ENCODE measurements at regions not wholly inside any gene's neighbourhood (a gene's known extent, or its start where the extent isn't known, plus 50 kb on each side); places are given as distances from the start of the nearest gene placed in this dataset.

DNA sequence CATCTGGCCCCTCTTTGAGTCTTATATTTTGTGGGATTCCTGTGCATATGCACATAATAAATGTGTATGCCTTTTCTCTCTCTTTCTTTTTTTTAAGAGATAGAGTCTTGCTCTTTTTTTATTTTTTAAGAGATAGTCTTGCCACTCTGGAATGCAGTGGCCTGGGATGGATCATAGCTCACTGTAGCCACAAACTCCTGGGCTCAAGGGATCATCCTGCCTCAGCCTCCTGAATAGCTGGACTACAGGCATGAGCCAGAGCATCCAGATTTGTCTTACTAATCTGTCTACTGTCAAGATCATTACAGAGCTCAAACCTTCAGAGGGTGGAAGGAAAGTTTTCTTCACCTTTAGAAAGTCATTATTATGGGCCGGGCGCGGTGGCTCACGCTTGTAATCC, 342.2 kb upstream of the LRRTM4 start (continued):
- TF ChIP-seq, protein P1, sequence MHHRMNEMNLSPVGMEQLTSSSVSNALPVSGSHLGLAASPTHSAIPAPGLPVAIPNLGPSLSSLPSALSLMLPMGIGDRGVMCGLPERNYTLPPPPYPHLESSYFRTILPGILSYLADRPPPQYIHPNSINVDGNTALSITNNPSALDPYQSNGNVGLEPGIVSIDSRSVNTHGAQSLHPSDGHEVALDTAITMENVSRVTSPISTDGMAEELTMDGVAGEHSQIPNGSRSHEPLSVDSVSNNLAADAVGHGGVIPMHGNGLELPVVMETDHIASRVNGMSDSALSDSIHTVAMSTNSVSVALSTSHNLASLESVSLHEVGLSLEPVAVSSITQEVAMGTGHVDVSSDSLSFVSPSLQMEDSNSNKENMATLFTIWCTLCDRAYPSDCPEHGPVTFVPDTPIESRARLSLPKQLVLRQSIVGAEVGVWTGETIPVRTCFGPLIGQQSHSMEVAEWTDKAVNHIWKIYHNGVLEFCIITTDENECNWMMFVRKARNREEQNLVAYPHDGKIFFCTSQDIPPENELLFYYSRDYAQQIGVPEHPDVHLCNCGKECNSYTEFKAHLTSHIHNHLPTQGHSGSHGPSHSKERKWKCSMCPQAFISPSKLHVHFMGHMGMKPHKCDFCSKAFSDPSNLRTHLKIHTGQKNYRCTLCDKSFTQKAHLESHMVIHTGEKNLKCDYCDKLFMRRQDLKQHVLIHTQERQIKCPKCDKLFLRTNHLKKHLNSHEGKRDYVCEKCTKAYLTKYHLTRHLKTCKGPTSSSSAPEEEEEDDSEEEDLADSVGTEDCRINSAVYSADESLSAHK (tag by site-specific recombination; IDR thresholded peaks at IDR 0.05) = no peak
- no peak for TF ChIP-seq ZNF513 (tag by site-specific recombination; IDR thresholded peaks at IDR 0.05)

DNA sequence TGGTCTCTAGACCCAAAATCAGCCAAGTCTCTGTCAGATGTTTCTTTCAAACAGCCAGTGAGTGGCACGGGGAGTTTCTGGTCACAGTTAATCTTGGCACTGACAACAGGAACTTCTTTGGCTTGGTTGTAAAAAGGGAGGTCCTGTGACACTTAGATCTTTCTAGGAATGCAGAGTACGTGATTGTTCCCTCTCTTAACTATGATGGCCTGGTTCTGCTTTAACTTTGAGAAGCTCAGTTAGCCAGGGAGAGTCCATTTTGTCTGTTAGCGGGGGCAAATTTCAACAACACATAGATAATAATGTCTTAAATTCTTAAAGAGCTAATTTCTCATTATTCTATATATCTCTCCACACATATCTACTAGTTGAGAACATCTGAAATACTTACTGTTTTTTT, 344.5 kb upstream of the LRRTM4 start:
- H3K27ac ChIP-seq (ENCODE audit: extremely low read depth, low read depth, low read length) = no peak overlapping the region
- CTCF ChIA-PET = interaction anchor here (0.6 kb wide), 2 partner anchors 43 to 135 kb away, joined by 3 read pairs; no protein-coding TSS in a partner anchor
- TF ChIP-seq MEIS1 (CRISPR knock-in tag; IDR thresholded peaks at IDR 0.05; ENCODE audit: borderline replicate concordance) (no peak), FEZF1 (tag by site-specific recombination; IDR thresholded peaks at IDR 0.05) (no peak), ZNF473 (tag by site-specific recombination; IDR thresholded peaks at IDR 0.05) (no peak), REST (tag by site-specific recombination; IDR thresholded peaks at IDR 0.05) (no peak), ZBTB20 (tag by site-specific recombination; IDR thresholded peaks at IDR 0.05) (no peak), ZEB2 (tag by site-specific recombination; IDR thresholded peaks at IDR 0.05) (no peak), ZNF837 (tag by site-specific recombination; IDR thresholded peaks at IDR 0.05) (no peak), ZNF610 (tag by site-specific recombination; IDR thresholded peaks at IDR 0.05; ENCODE audit: borderline replicate concordance) (no peak), ZFP3 (tag by site-specific recombination; IDR thresholded peaks at IDR 0.05; ENCODE audit: low read depth) (no peak), ZNF626 (tag by site-specific recombination; IDR thresholded peaks at IDR 0.05) (no peak), BCL11A (tag by site-specific recombination; IDR thresholded peaks at IDR 0.05; ENCODE audit: low read depth) (no peak), ZNF148 (tag by site-specific recombination; IDR thresholded peaks at IDR 0.05; ENCODE audit: borderline replicate concordance) (no peak), REPIN1 (tag by site-specific recombination; IDR thresholded peaks at IDR 0.05; ENCODE audit: low read depth) (no peak), PRDM1 (tag by site-specific recombination; IDR thresholded peaks at IDR 0.05) (no peak), KLF7 (tag by site-specific recombination; IDR thresholded peaks at IDR 0.05; ENCODE audit: borderline replicate concordance) (no peak), ZNF514 (tag by site-specific recombination; IDR thresholded peaks at IDR 0.05) (no peak), SP3 (tag by site-specific recombination; IDR thresholded peaks at IDR 0.05) (no peak), ZNF214 (tag by site-specific recombination; IDR thresholded peaks at IDR 0.05; ENCODE audit: borderline replicate concordance) (no peak)

More for the DNA sequence above, 344.5 kb upstream of the LRRTM4 start:
- Histone ChIP-seq H3K4me1 (ENCODE audit: control insufficient read depth, insufficient read depth, low read length) (no peaks in the 10 kb centered on the region), H3K36me3 (ENCODE audit: control insufficient read depth in 2 of 2, insufficient read depth in 1 of 2, low read length in 2 of 2) (no peaks in the 10 kb centered on the region), H3K4me3 (ENCODE audit: low read depth, low read length) (no peak overlapping the region), H3K9me3 (ENCODE audit: control insufficient read depth, insufficient read depth, low read depth, low read length) (no peaks in the 10 kb centered on the region)
- POLR2A ChIA-PET = no interaction called here

Data from HEK293 (cell line).